ENCODE measurements at regions not wholly inside any gene's neighbourhood (a gene's known extent, or its start where the extent isn't known, plus 50 kb on each side); places are given as distances from the start of the nearest gene placed in this dataset.

- H3K18ac ChIP-seq (ENCODE audit: insufficient read length, low read depth, low read length): no peak overlapping the region
These were observed 385.1 kb downstream of the TCERG1L start for GRCh38 chr10:130926442-130926841.

More at GRCh38 chr10:130926442-130926841, 385.1 kb downstream of the TCERG1L start:
- TF ChIP-seq CTCF (conservative IDR thresholded peaks at IDR 0.05): no peak
- Histone ChIP-seq H2BK120ac (ENCODE audit: low read depth, low read length, poor library complexity, severe bottlenecking) (no peak overlapping the region), H2BK12ac (ENCODE audit: insufficient read length, low read depth, low read length) (no peak overlapping the region), H3K23me2 (ENCODE audit: insufficient read length, low read depth, low read length, poor library complexity, severe bottlenecking) (no peaks in the 10 kb centered on the region), H4K20me1 (ENCODE audit: control insufficient read depth, insufficient read depth, insufficient read length) (no peaks in the 10 kb centered on the region), H2BK20ac (ENCODE audit: low read depth, low read length, poor library complexity, severe bottlenecking) (no peak overlapping the region), H3T11ph (ENCODE audit: low read length) (no peak overlapping the region), H3K9me3 (ENCODE audit: control insufficient read depth, low read depth, low read length) (no peaks in the 10 kb centered on the region), H3K56ac (ENCODE audit: insufficient read length, low read depth, low read length) (no peak overlapping the region), H3K27ac (ENCODE audit: insufficient read length, low read depth, low read length) (no peak overlapping the region), H2AFZ (ENCODE audit: low read length) (no peak overlapping the region), H3K9ac (ENCODE audit: extremely low read depth, insufficient read length, low read length) (no peak overlapping the region), H2BK15ac (ENCODE audit: low read depth, low read length) (no peak overlapping the region), H3K79me2 (ENCODE audit: insufficient read depth, low read length) (no peaks in the 10 kb centered on the region), H2AK5ac (ENCODE audit: insufficient read length, low read length) (no peak overlapping the region), H3K4me2 (ENCODE audit: insufficient read depth, insufficient read length, low read length) (no peak overlapping the region), H4K5ac (ENCODE audit: insufficient read length, low read depth, low read length) (no peak overlapping the region), H3K14ac (ENCODE audit: insufficient read depth, low read length) (no peak overlapping the region), H3K79me1 (ENCODE audit: insufficient read depth, low read depth, low read length, poor library complexity, severe bottlenecking) (no peaks in the 10 kb centered on the region), H3K23ac (ENCODE audit: insufficient read length, low read depth, low read length) (no peak overlapping the region), H3K4ac (ENCODE audit: low read depth, low read length) (no peak overlapping the region), H3K27me3 (ENCODE audit: insufficient read depth, low read length) (no peaks in the 10 kb centered on the region), H3K4me1 (ENCODE audit: insufficient read depth, low read length) (no peaks in the 10 kb centered on the region), H4K8ac (replicated peaks; ENCODE audit: insufficient read length, low read depth, low read length) (no peak overlapping the region), H4K91ac (ENCODE audit: insufficient read length, low read depth, low read length) (no peak overlapping the region), H2BK5ac (ENCODE audit: insufficient read length, low read length) (no peak overlapping the region)
- Mint-ChIP-seq H3K9me3 (peaks cover 0 to 2% of the 10 kb centered on the region in 2 experiments; a peak in 1 of 5 replicates), H3K27me3 (ENCODE audit: low read depth) (peaks cover 29% of the 10 kb centered on the region), H3K27ac (no peak overlapping the region), H3K4me3 (no peak overlapping the region), H3K4me1 (0 out of 4 replicates have a peak, but pooled peaks cover 0 to 2% of the 10 kb centered on the region in 2 experiments), H3K36me3 (ENCODE audit: insufficient read depth in 1 of 3, low read depth in 3 of 3) (no peaks in the 10 kb centered on the region)
- no CpG with 5 or more reads among the region's 1 CpG for WGBS (ENCODE audit: extremely low coverage, insufficient read length, low lambda C conversion rate)
- DNase-seq: peak; percentile 9

Data from H9 (cell line).